ENCODE measurements at regions not wholly inside any gene's neighbourhood (a gene's known extent, or its start where the extent isn't known, plus 50 kb on each side); places are given as distances from the start of the nearest gene placed in this dataset.
"Not testable (repeated sequence)": the region's sequence is repeated elsewhere in the genome, so short reads cannot be mapped to it uniquely, and the experiment has no call there.

DNA sequence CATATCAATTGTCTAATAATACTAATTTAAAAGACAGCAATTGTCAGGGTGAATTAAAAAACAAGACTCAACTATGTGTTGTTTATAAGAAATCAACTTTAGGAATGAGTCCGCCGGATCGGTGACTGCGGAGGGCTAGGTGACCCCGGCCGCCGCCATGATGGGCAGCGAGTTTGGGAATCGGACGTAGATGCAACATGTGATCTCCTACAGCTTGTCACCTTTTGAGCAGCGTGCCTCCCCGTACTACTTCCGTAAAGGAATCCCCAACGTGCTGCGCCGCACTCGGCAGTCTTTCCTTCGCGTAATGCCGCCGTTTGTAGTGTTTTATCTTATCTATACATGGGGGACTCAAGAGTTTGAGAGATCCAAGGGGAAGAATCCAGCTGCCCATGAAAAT is 742.5 kb upstream of the PABPC4L start:
- TF ChIP-seq EP300 (IDR thresholded peaks at IDR 0.05) (no peak), CTCF (IDR thresholded peaks at IDR 0.05) (no peak), POLR2A (IDR thresholded peaks at IDR 0.05) (no peak), POLR2AphosphoS5 (IDR thresholded peaks at IDR 0.05) (no peak)
- peak in 1 of 2 donors; percentile 55 for DNase-seq
- ATAC-seq (ENCODE audit: low FRiP score in 2 of 2), result no peak
- Histone ChIP-seq H3K4me3 (no peak overlapping the region), H3K4me1 (no peaks in the 10 kb centered on the region), H3K27ac (no peak overlapping the region), H3K9me3 (no peaks in the 10 kb centered on the region), H3K36me3 (no peaks in the 10 kb centered on the region), H3K27me3 (no peaks in the 10 kb centered on the region)
- WGBS, 2 donors, result 93 to 94% methylated on average over 21 of the region's 21 CpGs

- WGBS, 2 donors, result 82 to 86% methylated on average over 3 of the region's 3 CpGs
- no peaks in the 10 kb centered on the region for H3K4me1 ChIP-seq
- H3K9me3 ChIP-seq, result no peaks in the 10 kb centered on the region
- no peak for DNase-seq
- TF ChIP-seq EP300 (IDR thresholded peaks at IDR 0.05) (no peak), POLR2AphosphoS5 (IDR thresholded peaks at IDR 0.05) (no peak), CTCF (IDR thresholded peaks at IDR 0.05) (no peak), POLR2A (IDR thresholded peaks at IDR 0.05) (no peak)
- no peak for ATAC-seq (ENCODE audit: low FRiP score in 2 of 2)
- no peak overlapping the region for H3K27ac ChIP-seq
- H3K27me3 ChIP-seq, result no peaks in the 10 kb centered on the region
- no peaks in the 10 kb centered on the region for H3K36me3 ChIP-seq
- H3K4me3 ChIP-seq, result no peak overlapping the region
Observed at GRCh38 chr4:134936014-134936413, 734.4 kb upstream of the PABPC4L start.

DNA sequence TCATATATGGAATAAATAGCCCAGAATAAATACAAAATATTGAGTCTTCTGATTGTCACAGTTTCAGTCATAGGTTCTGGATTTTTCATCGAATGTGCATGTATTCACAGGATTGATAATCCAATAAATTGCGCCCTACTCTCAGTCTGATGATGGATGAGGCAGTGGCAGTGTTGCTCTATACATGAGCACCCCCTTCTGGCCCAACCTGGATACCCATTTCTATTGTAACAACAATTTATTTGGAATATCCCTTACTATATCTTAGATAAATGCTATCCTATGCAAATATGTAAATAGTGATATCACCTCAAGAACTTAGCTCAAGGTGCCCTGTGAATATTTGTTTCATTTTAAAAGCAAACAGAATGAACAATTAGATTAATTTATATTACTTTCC is 733.7 kb upstream of the PABPC4L start:
- 52 to 79% methylated on average over 2 of the region's 2 CpGs for WGBS, 2 donors

GRCh38 chr4:134934036-134934808 is 732.6 kb upstream of the PABPC4L start:
- DNase-seq (no peak), ATAC-seq (ENCODE audit: low FRiP score in 2 of 2) (no peak)
- no peaks in the 10 kb centered on the region for H3K9me3 ChIP-seq
- H3K27me3 ChIP-seq, result no peaks in the 10 kb centered on the region
- TF ChIP-seq EP300 (IDR thresholded peaks at IDR 0.05) (no peak), POLR2AphosphoS5 (IDR thresholded peaks at IDR 0.05) (no peak), CTCF (IDR thresholded peaks at IDR 0.05) (no peak), POLR2A (IDR thresholded peaks at IDR 0.05) (no peak)
- no peaks in the 10 kb centered on the region for H3K36me3 ChIP-seq
- WGBS, 2 donors, result 85 to 87% methylated on average over 10 of the region's 10 CpGs
- no peak overlapping the region for H3K27ac ChIP-seq
- H3K4me3 ChIP-seq, result no peak overlapping the region
- no peaks in the 10 kb centered on the region for H3K4me1 ChIP-seq

More for the DNA sequence above, 733.7 kb upstream of the PABPC4L start:
- no peaks in the 10 kb centered on the region for H3K27me3 ChIP-seq
- H3K4me1 ChIP-seq, result no peaks in the 10 kb centered on the region
- no peak for ATAC-seq (ENCODE audit: low FRiP score in 2 of 2)
- TF ChIP-seq POLR2A (IDR thresholded peaks at IDR 0.05) (no peak), CTCF (IDR thresholded peaks at IDR 0.05) (peak in 1 of 6 experiments; percentile 23), EP300 (IDR thresholded peaks at IDR 0.05) (no peak), POLR2AphosphoS5 (IDR thresholded peaks at IDR 0.05) (no peak)
- H3K4me3 ChIP-seq, result no peak overlapping the region
- no peaks in the 10 kb centered on the region for H3K9me3 ChIP-seq
- H3K36me3 ChIP-seq, result no peaks in the 10 kb centered on the region
- no peak for DNase-seq
- no peak overlapping the region for H3K27ac ChIP-seq

DNA sequence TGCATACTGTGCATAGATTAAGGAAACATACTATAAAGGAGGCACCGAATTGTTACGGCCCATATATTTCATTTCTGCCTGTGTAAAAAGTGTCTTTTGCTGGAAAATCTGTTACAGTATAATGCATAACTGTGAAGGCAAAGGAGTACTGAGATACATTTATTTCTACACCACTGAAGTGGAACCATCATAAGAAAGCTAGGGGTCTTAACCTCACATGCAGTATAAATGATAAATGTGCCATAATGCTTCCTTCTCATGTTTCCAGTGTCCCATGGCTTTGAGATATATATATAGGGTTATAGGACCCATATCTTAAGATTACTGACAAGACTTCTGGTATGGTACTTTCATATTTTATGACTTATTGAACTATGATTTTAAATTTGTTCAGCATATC is 713.8 kb upstream of the PABPC4L start:
- WGBS, 2 donors, result 90 to 92% methylated on average over 2 of the region's 2 CpGs
- TF ChIP-seq POLR2A (IDR thresholded peaks at IDR 0.05), result no peak
- no peak for TF ChIP-seq POLR2AphosphoS5 (IDR thresholded peaks at IDR 0.05)
- TF ChIP-seq CTCF (IDR thresholded peaks at IDR 0.05), result no peak
- TF ChIP-seq EP300 (IDR thresholded peaks at IDR 0.05), result no peak
- no peak for DNase-seq
- ATAC-seq (ENCODE audit: low FRiP score in 2 of 2), result no peak
- Histone ChIP-seq H3K4me1 (no peaks in the 10 kb centered on the region), H3K27ac (no peak overlapping the region), H3K27me3 (no peaks in the 10 kb centered on the region), H3K4me3 (no peak overlapping the region), H3K36me3 (no peaks in the 10 kb centered on the region), H3K9me3 (no peaks in the 10 kb centered on the region)

- ATAC-seq (ENCODE audit: low FRiP score in 2 of 2); H3K27me3 ChIP-seq; H3K4me1 ChIP-seq; DNase-seq; H3K36me3 ChIP-seq; H3K4me3 ChIP-seq; H3K9me3 ChIP-seq; H3K27ac ChIP-seq: not testable (repeated sequence)
- WGBS, 2 donors, result 74 to 86% methylated on average over 7 of the region's 7 CpGs
Observed at GRCh38 chr4:134914250-134914649, 712.7 kb upstream of the PABPC4L start.

Measured in upper lobe of left lung (tissue), 6 donors.